ENCODE measurements at regions not wholly inside any gene's neighbourhood (a gene's known extent, or its start where the extent isn't known, plus 50 kb on each side); places are given as distances from the start of the nearest gene placed in this dataset.

DNA sequence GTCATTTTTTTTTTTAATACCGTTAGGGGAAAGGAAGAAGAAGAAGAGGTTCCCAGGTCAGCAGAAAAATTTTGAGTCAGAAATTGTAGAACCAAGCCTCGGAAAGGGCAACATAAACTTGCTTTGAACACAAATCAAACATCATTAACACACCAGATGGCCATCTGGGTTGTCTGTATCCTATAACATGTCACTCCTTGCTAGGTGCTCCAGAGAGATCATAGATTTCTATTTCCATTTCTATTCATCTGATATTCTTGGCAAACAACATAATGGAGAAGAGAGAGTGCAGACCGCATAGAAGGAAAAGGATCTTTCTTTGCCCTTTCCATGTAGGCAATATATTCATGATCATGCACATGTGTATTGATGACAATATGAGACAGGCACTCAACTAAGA, 129.5 kb upstream of the STT3B start:
- WGBS, 2 donors (ENCODE audit: low coverage in 1 of 2), result 65 to 87% methylated on average over 3 of the region's 3 CpGs
- no peak overlapping the region for H3K4me3 ChIP-seq
- no peak for ATAC-seq

DNA sequence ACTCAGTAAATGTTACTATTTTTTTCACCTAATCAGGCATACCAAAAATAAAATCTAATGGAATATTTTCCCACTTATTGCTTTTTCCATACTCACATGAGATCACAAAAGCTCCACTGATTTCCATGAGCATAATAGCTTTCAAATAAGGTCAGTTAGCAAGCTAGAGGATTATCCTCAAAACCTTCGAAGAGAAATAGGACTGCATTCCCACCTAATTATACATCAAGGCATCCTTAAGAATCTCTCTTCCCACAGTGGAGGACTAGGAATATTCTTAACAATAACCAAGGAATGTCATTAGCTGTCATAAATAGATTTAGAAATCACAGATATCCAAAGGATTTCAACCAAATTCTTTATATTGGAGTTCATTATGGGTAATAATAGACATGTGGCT, 127.9 kb upstream of the STT3B start:
- no peak overlapping the region for H3K27ac ChIP-seq
- TF ChIP-seq POLR2AphosphoS5 (IDR thresholded peaks at IDR 0.05), result no peak
- H3K27me3 ChIP-seq, result no peaks in the 10 kb centered on the region
- peaks cover 0 to 6% (median 0%) of the 10 kb centered on the region in 3 donors for H3K4me1 ChIP-seq
- no peaks in the 10 kb centered on the region for H3K9me3 ChIP-seq
- no peaks in the 10 kb centered on the region for H3K36me3 ChIP-seq
- H3K4me3 ChIP-seq, result no peak overlapping the region
- 71 to 86% methylated on average over 1 of the region's 1 CpG for WGBS, 2 donors (ENCODE audit: low coverage in 1 of 2)
- no peak for ATAC-seq

More for the DNA sequence above, 129.5 kb upstream of the STT3B start:
- TF ChIP-seq POLR2A (IDR thresholded peaks at IDR 0.05) (no peak), POLR2AphosphoS5 (IDR thresholded peaks at IDR 0.05) (no peak), EP300 (IDR thresholded peaks at IDR 0.05) (no peak)
- TF ChIP-seq, protein P1, sequence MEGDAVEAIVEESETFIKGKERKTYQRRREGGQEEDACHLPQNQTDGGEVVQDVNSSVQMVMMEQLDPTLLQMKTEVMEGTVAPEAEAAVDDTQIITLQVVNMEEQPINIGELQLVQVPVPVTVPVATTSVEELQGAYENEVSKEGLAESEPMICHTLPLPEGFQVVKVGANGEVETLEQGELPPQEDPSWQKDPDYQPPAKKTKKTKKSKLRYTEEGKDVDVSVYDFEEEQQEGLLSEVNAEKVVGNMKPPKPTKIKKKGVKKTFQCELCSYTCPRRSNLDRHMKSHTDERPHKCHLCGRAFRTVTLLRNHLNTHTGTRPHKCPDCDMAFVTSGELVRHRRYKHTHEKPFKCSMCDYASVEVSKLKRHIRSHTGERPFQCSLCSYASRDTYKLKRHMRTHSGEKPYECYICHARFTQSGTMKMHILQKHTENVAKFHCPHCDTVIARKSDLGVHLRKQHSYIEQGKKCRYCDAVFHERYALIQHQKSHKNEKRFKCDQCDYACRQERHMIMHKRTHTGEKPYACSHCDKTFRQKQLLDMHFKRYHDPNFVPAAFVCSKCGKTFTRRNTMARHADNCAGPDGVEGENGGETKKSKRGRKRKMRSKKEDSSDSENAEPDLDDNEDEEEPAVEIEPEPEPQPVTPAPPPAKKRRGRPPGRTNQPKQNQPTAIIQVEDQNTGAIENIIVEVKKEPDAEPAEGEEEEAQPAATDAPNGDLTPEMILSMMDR (IDR thresholded peaks at IDR 0.05), result no peak
- Histone ChIP-seq H3K9me3 (no peaks in the 10 kb centered on the region), H3K36me3 (no peaks in the 10 kb centered on the region), H3K27ac (no peak overlapping the region), H3K4me1 (peaks cover 0 to 6% (median 0%) of the 10 kb centered on the region in 3 donors), H3K27me3 (no peaks in the 10 kb centered on the region)

- H3K36me3 ChIP-seq, result no peaks in the 10 kb centered on the region
- ATAC-seq, result no peak
- WGBS, 2 donors (ENCODE audit: low coverage in 1 of 2), result 0 to 67% methylated on average over 1 of the region's 1 CpG
- TF ChIP-seq, protein P1 (IDR thresholded peaks at IDR 0.05), result no peak
- no peak for TF ChIP-seq EP300 (IDR thresholded peaks at IDR 0.05)
- no peak for TF ChIP-seq POLR2AphosphoS5 (IDR thresholded peaks at IDR 0.05)
- no peak for TF ChIP-seq POLR2A (IDR thresholded peaks at IDR 0.05)
- H3K27me3 ChIP-seq, result no peaks in the 10 kb centered on the region
- H3K4me3 ChIP-seq, result no peak overlapping the region
- no peaks in the 10 kb centered on the region for H3K9me3 ChIP-seq
- H3K27ac ChIP-seq, result no peak overlapping the region
- peaks cover 0 to 6% (median 0%) of the 10 kb centered on the region in 3 donors for H3K4me1 ChIP-seq
These were observed 127.2 kb upstream of the STT3B start for GRCh38 chr3:31405515-31405914.

DNA sequence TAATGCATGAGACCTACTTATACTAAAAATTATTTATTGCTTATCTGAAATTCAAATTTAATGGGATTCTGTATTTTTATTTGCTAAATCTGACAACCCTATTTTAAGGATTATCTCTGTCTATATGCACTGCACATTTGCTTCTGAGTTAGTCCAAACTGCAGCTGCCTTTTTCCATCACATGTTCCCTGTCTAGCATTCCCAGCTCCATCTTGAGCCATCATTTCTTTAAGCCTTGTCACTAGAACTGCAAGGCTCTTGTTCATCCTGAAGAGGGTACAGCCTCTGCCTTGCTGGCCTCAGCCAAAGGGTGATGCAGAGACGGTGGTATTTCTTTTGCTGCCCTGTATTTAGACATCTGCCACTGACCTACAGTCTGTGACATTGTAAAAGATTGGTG, 125.8 kb upstream of the STT3B start:
- 63 to 100% methylated on average over 1 of the region's 1 CpG for WGBS, 2 donors (ENCODE audit: low coverage in 1 of 2)
- H3K4me1 ChIP-seq, result peaks cover 0 to 6% (median 0%) of the 10 kb centered on the region in 3 donors
- ATAC-seq, result no peak
- no peaks in the 10 kb centered on the region for H3K9me3 ChIP-seq
- H3K36me3 ChIP-seq, result no peaks in the 10 kb centered on the region
- no peak overlapping the region for H3K4me3 ChIP-seq
- TF ChIP-seq POLR2AphosphoS5 (IDR thresholded peaks at IDR 0.05) (no peak), POLR2A (IDR thresholded peaks at IDR 0.05) (no peak), EP300 (IDR thresholded peaks at IDR 0.05) (no peak)
- TF ChIP-seq, protein P1 (IDR thresholded peaks at IDR 0.05), result no peak
- no peaks in the 10 kb centered on the region for H3K27me3 ChIP-seq
- H3K27ac ChIP-seq, result no peak overlapping the region

DNA sequence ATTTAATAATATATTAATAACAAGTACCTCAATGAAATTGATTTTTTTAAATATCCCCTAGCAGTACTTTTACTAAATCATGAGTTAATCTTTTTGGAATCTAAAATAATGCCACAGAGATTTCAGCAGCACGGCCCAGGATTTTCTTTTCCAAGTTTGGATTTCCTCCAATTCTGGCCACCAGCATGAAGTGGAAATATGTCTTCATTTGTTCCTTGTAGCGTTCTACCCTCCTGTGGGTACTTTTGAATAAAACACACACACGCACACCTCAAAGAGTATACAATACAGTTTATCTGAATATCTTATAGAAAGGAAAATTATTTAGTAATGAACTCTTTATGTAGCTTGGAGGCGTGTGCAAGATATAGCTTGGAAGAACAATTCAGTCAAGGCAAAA, 125.1 kb upstream of the STT3B start:
- H3K9me3 ChIP-seq, result no peaks in the 10 kb centered on the region
- H3K27ac ChIP-seq, result no peak overlapping the region
- TF ChIP-seq POLR2A (IDR thresholded peaks at IDR 0.05) (no peak), POLR2AphosphoS5 (IDR thresholded peaks at IDR 0.05) (no peak), EP300 (IDR thresholded peaks at IDR 0.05) (no peak)
- TF ChIP-seq, protein P1 (IDR thresholded peaks at IDR 0.05), result no peak
- H3K27me3 ChIP-seq, result no peaks in the 10 kb centered on the region
- 56 to 69% methylated on average over 4 of the region's 4 CpGs for WGBS, 2 donors (ENCODE audit: low coverage in 1 of 2)
- ATAC-seq, result no peak
- H3K4me3 ChIP-seq, result no peak overlapping the region
- H3K36me3 ChIP-seq, result no peaks in the 10 kb centered on the region
- H3K4me1 ChIP-seq, result peaks cover 0 to 6% (median 0%) of the 10 kb centered on the region in 3 donors
